ENCODE measurements at regions not wholly inside any gene's neighbourhood (a gene's known extent, or its start where the extent isn't known, plus 50 kb on each side); places are given as distances from the start of the nearest gene placed in this dataset.

DNA sequence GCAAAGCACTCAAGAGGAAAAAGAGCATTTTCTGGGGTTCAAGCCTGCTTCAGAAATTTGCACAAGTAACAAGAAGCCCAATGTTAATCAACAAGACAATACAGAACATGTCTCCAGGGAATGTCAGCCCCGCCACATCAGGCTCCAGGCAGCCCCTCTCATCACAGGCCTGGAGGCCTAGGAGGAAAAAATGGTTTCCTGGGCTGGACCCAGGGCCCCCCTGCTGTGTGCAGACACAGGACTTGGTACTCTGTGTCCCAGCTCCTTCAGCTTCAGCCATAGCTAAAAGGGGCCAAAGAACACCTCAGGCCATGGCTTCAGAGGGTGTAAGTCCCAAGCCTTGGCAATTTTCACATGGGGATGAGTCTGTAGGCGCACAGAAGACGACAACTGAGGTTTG is 802.9 kb upstream of the KLHL29 start:
- DNase-seq (ENCODE audit: low spot score), result no peak
- no peak overlapping the region for H4K91ac ChIP-seq (ENCODE audit: low read depth, low read length, poor library complexity)
- H3K79me1 ChIP-seq (ENCODE audit: low read depth, low read length), result no peaks in the 10 kb centered on the region
- no peaks in the 10 kb centered on the region for H3K4me1 ChIP-seq (ENCODE audit: control insufficient read depth in 2 of 2, insufficient read depth in 1 of 2, low read depth in 1 of 2, low read length in 2 of 2)
- no peak overlapping the region for H3K9ac ChIP-seq (ENCODE audit: low read depth, low read length, poor library complexity)
- H3K14ac ChIP-seq (ENCODE audit: low read length), result no peak overlapping the region
- H3K9me3 ChIP-seq (replicated peaks in 1 of 2; ENCODE audit: control insufficient read depth in 2 of 2, insufficient read depth in 1 of 2, low read depth in 1 of 2, low read length in 2 of 2), result peaks cover 0 to 17% of the 10 kb centered on the region in 2 donors
- H3K4me2 ChIP-seq (ENCODE audit: insufficient read depth, low read length, poor library complexity, severe bottlenecking), result no peak overlapping the region
- no peak overlapping the region for H2BK12ac ChIP-seq (ENCODE audit: low read length)
- no peak overlapping the region for H2BK120ac ChIP-seq (ENCODE audit: low read depth, low read length)
- no peak overlapping the region for H3K4ac ChIP-seq (ENCODE audit: low read length)
- no peak overlapping the region for H2AK5ac ChIP-seq (ENCODE audit: low read depth, low read length)
- no peak overlapping the region for H3K27ac ChIP-seq (replicated peaks; ENCODE audit: low read length)
- H3K18ac ChIP-seq (ENCODE audit: low read length), result no peak overlapping the region
- no peak overlapping the region for H4K8ac ChIP-seq (ENCODE audit: low read depth, low read length)
- H2BK15ac ChIP-seq (ENCODE audit: low read length), result no peak overlapping the region
- no peak overlapping the region for H3K23ac ChIP-seq (ENCODE audit: low read depth, low read length, poor library complexity)
- no peak overlapping the region for H2AFZ ChIP-seq (ENCODE audit: low read length)
- no peak overlapping the region for H3K4me3 ChIP-seq (ENCODE audit: low read length in 2 of 2)
- H3K27me3 ChIP-seq (ENCODE audit: control insufficient read depth in 3 of 3, insufficient read depth in 3 of 3, low read depth in 1 of 3, low read length in 3 of 3), result no peaks in the 10 kb centered on the region
- H3K36me3 ChIP-seq (replicated peaks in 1 of 2; ENCODE audit: control insufficient read depth in 2 of 2, insufficient read depth in 2 of 2, low read length in 2 of 2), result peaks cover 0 to 5% of the 10 kb centered on the region in 2 donors
- H2BK5ac ChIP-seq (ENCODE audit: low read length), result no peak overlapping the region
- WGBS, 2 donors (ENCODE audit: extremely low coverage in 2 of 2, insufficient read length in 2 of 2, insufficient replicate concordance in 1 of 2), result no CpG with 5 or more reads among the region's 3 CpGs

DNA sequence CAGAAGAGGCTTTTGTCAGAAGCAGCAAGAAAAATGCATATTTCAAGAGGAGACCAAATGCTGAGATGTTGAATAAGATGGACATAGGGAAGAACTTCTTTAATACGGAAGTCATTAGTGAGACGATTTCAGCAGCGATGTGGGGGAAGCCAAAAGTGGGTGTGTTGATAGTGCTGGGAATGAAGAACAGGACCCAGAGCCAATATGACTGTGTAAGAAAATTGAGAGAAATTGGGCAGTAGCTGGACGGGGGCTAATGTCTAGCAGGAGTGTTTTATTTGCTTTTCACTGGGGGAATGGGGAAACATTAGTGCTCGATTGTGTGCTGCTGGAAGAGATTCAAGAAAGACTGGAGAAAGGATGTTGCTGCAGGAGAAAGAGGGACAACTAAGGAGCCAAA is 788.7 kb upstream of the KLHL29 start:
- Histone ChIP-seq H3K36me3 (replicated peaks in 1 of 2; ENCODE audit: control insufficient read depth in 2 of 2, insufficient read depth in 2 of 2, low read length in 2 of 2) (peaks cover 0 to 4% of the 10 kb centered on the region in 2 donors), H2BK12ac (ENCODE audit: low read length) (no peak overlapping the region), H2BK5ac (ENCODE audit: low read length) (no peak overlapping the region), H3K14ac (ENCODE audit: low read length) (no peak overlapping the region), H2AFZ (ENCODE audit: low read length) (no peak overlapping the region), H3K18ac (ENCODE audit: low read length) (no peak overlapping the region), H2BK15ac (ENCODE audit: low read length) (no peak overlapping the region), H2BK120ac (ENCODE audit: low read depth, low read length) (no peak overlapping the region), H3K27me3 (ENCODE audit: control insufficient read depth in 3 of 3, insufficient read depth in 3 of 3, low read depth in 1 of 3, low read length in 3 of 3) (no peaks in the 10 kb centered on the region), H4K91ac (ENCODE audit: low read depth, low read length, poor library complexity) (no peak overlapping the region), H3K4me1 (ENCODE audit: control insufficient read depth in 2 of 2, insufficient read depth in 1 of 2, low read depth in 1 of 2, low read length in 2 of 2) (peaks cover 0 to 2% of the 10 kb centered on the region in 2 donors), H3K79me1 (ENCODE audit: low read depth, low read length) (no peaks in the 10 kb centered on the region), H3K4me3 (ENCODE audit: low read length in 2 of 2) (no peak overlapping the region), H3K9me3 (replicated peaks in 1 of 2; ENCODE audit: control insufficient read depth in 2 of 2, insufficient read depth in 1 of 2, low read depth in 1 of 2, low read length in 2 of 2) (no peaks in the 10 kb centered on the region), H4K8ac (ENCODE audit: low read depth, low read length) (no peak overlapping the region), H3K9ac (ENCODE audit: low read depth, low read length, poor library complexity) (no peak overlapping the region), H3K4me2 (ENCODE audit: insufficient read depth, low read length, poor library complexity, severe bottlenecking) (no peak overlapping the region), H3K4ac (ENCODE audit: low read length) (no peak overlapping the region), H3K23ac (ENCODE audit: low read depth, low read length, poor library complexity) (no peak overlapping the region), H2AK5ac (ENCODE audit: low read depth, low read length) (no peak overlapping the region), H3K27ac (replicated peaks; ENCODE audit: low read length) (no peak overlapping the region)
- DNase-seq (ENCODE audit: low spot score), result no peak
- WGBS, 2 donors (ENCODE audit: extremely low coverage in 2 of 2, insufficient read length in 2 of 2, insufficient replicate concordance in 1 of 2), result no CpG with 5 or more reads among the region's 5 CpGs

DNA sequence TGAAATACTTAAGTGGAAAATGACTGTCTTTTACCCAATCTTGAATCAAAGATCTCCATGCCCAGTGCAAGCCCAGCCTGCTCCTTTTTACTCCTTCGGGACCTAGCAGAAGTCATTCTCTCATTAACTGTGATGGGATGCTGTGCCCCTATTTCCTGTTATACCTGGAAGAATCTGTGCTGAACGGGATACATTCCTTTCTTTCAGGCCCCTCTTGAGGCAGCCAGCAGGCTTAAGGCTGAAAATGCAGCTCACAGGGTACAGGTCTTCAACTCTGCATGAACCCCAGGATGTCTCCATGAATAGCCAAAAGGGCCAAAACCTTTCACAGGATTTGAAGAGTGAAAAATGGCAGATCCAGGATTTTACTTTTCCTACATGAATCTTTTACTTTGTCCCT is 784.8 kb upstream of the KLHL29 start:
- Histone ChIP-seq H2BK15ac (ENCODE audit: low read length) (no peak overlapping the region), H2BK120ac (ENCODE audit: low read depth, low read length) (no peak overlapping the region), H4K8ac (ENCODE audit: low read depth, low read length) (no peak overlapping the region), H3K4me3 (ENCODE audit: low read length in 2 of 2) (no peak overlapping the region), H4K91ac (ENCODE audit: low read depth, low read length, poor library complexity) (no peak overlapping the region), H3K9ac (ENCODE audit: low read depth, low read length, poor library complexity) (no peak overlapping the region), H3K4me1 (ENCODE audit: control insufficient read depth in 2 of 2, insufficient read depth in 1 of 2, low read depth in 1 of 2, low read length in 2 of 2) (peaks cover 0 to 2% of the 10 kb centered on the region in 2 donors), H3K79me1 (ENCODE audit: low read depth, low read length) (no peaks in the 10 kb centered on the region), H3K36me3 (replicated peaks in 1 of 2; ENCODE audit: control insufficient read depth in 2 of 2, insufficient read depth in 2 of 2, low read length in 2 of 2) (peaks cover 0 to 4% of the 10 kb centered on the region in 2 donors), H3K18ac (ENCODE audit: low read length) (no peak overlapping the region), H3K4ac (ENCODE audit: low read length) (no peak overlapping the region), H2BK12ac (ENCODE audit: low read length) (no peak overlapping the region), H3K27me3 (ENCODE audit: control insufficient read depth in 3 of 3, insufficient read depth in 3 of 3, low read depth in 1 of 3, low read length in 3 of 3) (no peaks in the 10 kb centered on the region), H3K23ac (ENCODE audit: low read depth, low read length, poor library complexity) (no peak overlapping the region), H2AK5ac (ENCODE audit: low read depth, low read length) (no peak overlapping the region), H2AFZ (ENCODE audit: low read length) (no peak overlapping the region), H3K27ac (replicated peaks; ENCODE audit: low read length) (no peak overlapping the region), H2BK5ac (ENCODE audit: low read length) (no peak overlapping the region), H3K9me3 (replicated peaks in 1 of 2; ENCODE audit: control insufficient read depth in 2 of 2, insufficient read depth in 1 of 2, low read depth in 1 of 2, low read length in 2 of 2) (no peaks in the 10 kb centered on the region), H3K14ac (ENCODE audit: low read length) (no peak overlapping the region), H3K4me2 (ENCODE audit: insufficient read depth, low read length, poor library complexity, severe bottlenecking) (no peak overlapping the region)
- peak; percentile 15 for DNase-seq (ENCODE audit: low spot score)
- no CpG with 5 or more reads among the region's 2 CpGs for WGBS, 2 donors (ENCODE audit: extremely low coverage in 2 of 2, insufficient read length in 2 of 2, insufficient replicate concordance in 1 of 2)

DNA sequence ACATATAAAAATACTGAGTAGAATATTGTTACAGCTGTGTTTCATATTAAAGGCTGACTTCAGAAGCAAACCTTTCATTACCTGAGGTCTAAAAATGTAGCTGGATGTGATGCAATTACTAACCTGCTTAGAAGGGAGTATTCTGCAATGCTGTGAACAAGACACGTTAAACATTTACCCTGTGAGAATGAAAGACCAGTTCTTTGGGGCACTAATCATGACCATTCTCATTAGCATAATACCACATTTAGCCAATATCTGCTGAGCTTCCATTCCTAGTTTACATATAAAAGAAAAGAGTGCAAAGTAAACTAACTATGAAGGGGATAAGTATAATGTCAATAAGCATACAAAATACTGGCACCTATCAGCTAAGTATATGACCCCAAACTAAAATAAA is 784.0 kb upstream of the KLHL29 start:
- no peak overlapping the region for H3K4me3 ChIP-seq (ENCODE audit: low read length in 2 of 2)
- no peak overlapping the region for H4K8ac ChIP-seq (ENCODE audit: low read depth, low read length)
- no peak overlapping the region for H2AK5ac ChIP-seq (ENCODE audit: low read depth, low read length)
- H3K27ac ChIP-seq (replicated peaks; ENCODE audit: low read length), result no peak overlapping the region
- no peak overlapping the region for H3K4ac ChIP-seq (ENCODE audit: low read length)
- WGBS, 2 donors (ENCODE audit: extremely low coverage in 2 of 2, insufficient read length in 2 of 2, insufficient replicate concordance in 1 of 2), result no CpG with 5 or more reads among the region's 1 CpG
- H4K91ac ChIP-seq (ENCODE audit: low read depth, low read length, poor library complexity), result no peak overlapping the region
- H3K23ac ChIP-seq (ENCODE audit: low read depth, low read length, poor library complexity), result no peak overlapping the region
- H2BK15ac ChIP-seq (ENCODE audit: low read length), result no peak overlapping the region
- peaks cover 0 to 4% of the 10 kb centered on the region in 2 donors for H3K36me3 ChIP-seq (replicated peaks in 1 of 2; ENCODE audit: control insufficient read depth in 2 of 2, insufficient read depth in 2 of 2, low read length in 2 of 2)
- H3K18ac ChIP-seq (ENCODE audit: low read length), result no peak overlapping the region
- H3K14ac ChIP-seq (ENCODE audit: low read length), result no peak overlapping the region
- no peak overlapping the region for H2AFZ ChIP-seq (ENCODE audit: low read length)
- no peak overlapping the region for H2BK12ac ChIP-seq (ENCODE audit: low read length)
- H3K9ac ChIP-seq (ENCODE audit: low read depth, low read length, poor library complexity), result no peak overlapping the region
- no peak overlapping the region for H2BK5ac ChIP-seq (ENCODE audit: low read length)
- no peak overlapping the region for H2BK120ac ChIP-seq (ENCODE audit: low read depth, low read length)
- no peaks in the 10 kb centered on the region for H3K79me1 ChIP-seq (ENCODE audit: low read depth, low read length)
- H3K9me3 ChIP-seq (replicated peaks in 1 of 2; ENCODE audit: control insufficient read depth in 2 of 2, insufficient read depth in 1 of 2, low read depth in 1 of 2, low read length in 2 of 2), result no peaks in the 10 kb centered on the region
- no peaks in the 10 kb centered on the region for H3K27me3 ChIP-seq (ENCODE audit: control insufficient read depth in 3 of 3, insufficient read depth in 3 of 3, low read depth in 1 of 3, low read length in 3 of 3)
- no peak for DNase-seq (ENCODE audit: low spot score)
- peaks cover 0 to 2% of the 10 kb centered on the region in 2 donors for H3K4me1 ChIP-seq (ENCODE audit: control insufficient read depth in 2 of 2, insufficient read depth in 1 of 2, low read depth in 1 of 2, low read length in 2 of 2)
- no peak overlapping the region for H3K4me2 ChIP-seq (ENCODE audit: insufficient read depth, low read length, poor library complexity, severe bottlenecking)
